ENCODE measurements at regions not wholly inside any gene's neighbourhood (a gene's known extent, or its start where the extent isn't known, plus 50 kb on each side); places are given as distances from the start of the nearest gene placed in this dataset.

- TF ChIP-seq CTCF (conservative IDR thresholded peaks at IDR 0.05): no peak
- TF ChIP-seq EZH2 (IDR thresholded peaks at IDR 0.05; ENCODE audit: low read depth): no peak
These were observed 126.0 kb upstream of the LDB2 start for GRCh38 chr4:17024425-17024824.
